RKO (cell line): ENCODE measurements at regions not wholly inside any gene's neighbourhood (a gene's known extent, or its start where the extent isn't known, plus 50 kb on each side); places are given as distances from the start of the nearest gene placed in this dataset.

Experiments used
- DNase-seq: peaks from one replicate; pipeline ENCODE4 v3.0.0-alpha.2; 2016; ENCODE audit warnings: low spot score

- DNase-seq: no peak
These were observed 204.9 kb upstream of the PLET1 start for GRCh38 chr11:112465433-112466024.

- DNase-seq: no peak
These were observed 207.1 kb upstream of the PLET1 start for GRCh38 chr11:112467721-112468120.

- DNase-seq: no peak
These were observed 208.7 kb upstream of the PLET1 start for GRCh38 chr11:112469376-112469775.

- DNase-seq: no peak
These were observed 209.7 kb upstream of the PLET1 start for GRCh38 chr11:112470355-112470754.

GRCh38 chr11:112471731-112472130, 211.1 kb upstream of the PLET1 start:
- DNase-seq: no peak

- DNase-seq: no peak
These were observed 216.5 kb upstream of the PLET1 start for GRCh38 chr11:112477152-112477551.

GRCh38 chr11:112477581-112478317, 217.1 kb upstream of the PLET1 start:
- no peak for DNase-seq

- no peak for DNase-seq
These were observed 218.1 kb upstream of the PLET1 start for GRCh38 chr11:112478806-112479205.

- DNase-seq: no peak
These were observed 220.8 kb upstream of the PLET1 start for GRCh38 chr11:112481431-112481830.

- no peak for DNase-seq
These were observed 221.2 kb upstream of the PLET1 start for GRCh38 chr11:112481893-112482292.

GRCh38 chr11:112485280-112485679, 224.6 kb upstream of the PLET1 start:
- no peak for DNase-seq

GRCh38 chr11:112497826-112498225, 237.2 kb upstream of the PLET1 start:
- DNase-seq: no peak

- DNase-seq: no peak
These were observed 238.0 kb upstream of the PLET1 start for GRCh38 chr11:112498701-112499100.

- no peak for DNase-seq
These were observed 238.7 kb upstream of the PLET1 start for GRCh38 chr11:112499153-112499880.

GRCh38 chr11:112499881-112500204, 239.2 kb upstream of the PLET1 start:
- no peak for DNase-seq

- DNase-seq: no peak
These were observed 242.8 kb upstream of the PLET1 start for GRCh38 chr11:112503410-112503809.

- no peak for DNase-seq
These were observed 243.4 kb upstream of the PLET1 start for GRCh38 chr11:112504056-112504455.

- DNase-seq: no peak
These were observed 246.2 kb upstream of the PLET1 start for GRCh38 chr11:112506852-112507251.

GRCh38 chr11:112507281-112507680, 246.6 kb upstream of the PLET1 start:
- DNase-seq: no peak

- no peak for DNase-seq
These were observed 248.1 kb upstream of the PLET1 start for GRCh38 chr11:112508750-112509149.

- DNase-seq: no peak
These were observed 248.6 kb upstream of the PLET1 start for GRCh38 chr11:112509300-112509699.

GRCh38 chr11:112511271-112511670, 250.6 kb upstream of the PLET1 start:
- no peak for DNase-seq

GRCh38 chr11:112511911-112512310, 251.3 kb upstream of the PLET1 start:
- no peak for DNase-seq
